Activated T-helper 1 cell treated with anti-CD3 and anti-CD28 coated beads, Interleukin-2, amount 50 U/mL, for 16 hours (primary cell): ENCODE measurements at regions not wholly inside any gene's neighbourhood (a gene's known extent, or its start where the extent isn't known, plus 50 kb on each side); places are given as distances from the start of the nearest gene placed in this dataset.
"Not testable (repeated sequence)": the region's sequence is repeated elsewhere in the genome, so short reads cannot be mapped to it uniquely, and the experiment has no call there.

Experiments
- DNase-seq, 2 donors: peaks; one replicate each; pipeline ENCODE4 v3.0.0-alpha.2; 2020; ENCODE audit warnings: low read depth in 1 of 2, low spot score in 1 of 2

GRCh38 chr9:106041920-106042319 is 347.6 kb downstream of the TMEM38B start:
- not testable (repeated sequence) for DNase-seq

GRCh38 chr9:106051545-106051944 is 357.2 kb downstream of the TMEM38B start:
- DNase-seq: no peak

- no peak for DNase-seq
These were observed 357.8 kb downstream of the TMEM38B start for GRCh38 chr9:106052166-106052565.

- no peak for DNase-seq
These were observed 358.4 kb downstream of the TMEM38B start for GRCh38 chr9:106052735-106053134.

- no peak for DNase-seq
These were observed 362.0 kb downstream of the TMEM38B start for GRCh38 chr9:106056328-106056727.

GRCh38 chr9:106058460-106058859 is 364.1 kb downstream of the TMEM38B start:
- no peak for DNase-seq

- DNase-seq: no peak
These were observed 365.5 kb downstream of the TMEM38B start for GRCh38 chr9:106059886-106060285.

- DNase-seq: no peak
These were observed 366.5 kb downstream of the TMEM38B start for GRCh38 chr9:106060885-106061284.

GRCh38 chr9:106062250-106062649 is 367.9 kb downstream of the TMEM38B start:
- no peak for DNase-seq

- DNase-seq: no peak
These were observed 370.8 kb downstream of the TMEM38B start for GRCh38 chr9:106065136-106065535.

GRCh38 chr9:106065579-106066214 is 371.4 kb downstream of the TMEM38B start:
- no peak for DNase-seq

- DNase-seq: no peak
These were observed 372.7 kb downstream of the TMEM38B start for GRCh38 chr9:106066940-106067524.

- DNase-seq: no peak
These were observed 374.9 kb downstream of the TMEM38B start for GRCh38 chr9:106069241-106069640.

- DNase-seq: no peak
These were observed 378.1 kb downstream of the TMEM38B start for GRCh38 chr9:106072421-106072820.

- DNase-seq: no peak
These were observed 379.7 kb downstream of the TMEM38B start for GRCh38 chr9:106074006-106074405.

- no peak for DNase-seq
These were observed 381.1 kb downstream of the TMEM38B start for GRCh38 chr9:106075236-106075959.

- no peak for DNase-seq
These were observed 381.6 kb downstream of the TMEM38B start for GRCh38 chr9:106075960-106076327.

- DNase-seq: no peak
These were observed 382.4 kb downstream of the TMEM38B start for GRCh38 chr9:106076711-106077110.

- no peak for DNase-seq
These were observed 383.4 kb downstream of the TMEM38B start for GRCh38 chr9:106077731-106078130.

GRCh38 chr9:106082621-106083020 is 388.3 kb downstream of the TMEM38B start:
- no peak for DNase-seq

- DNase-seq: no peak
These were observed 390.4 kb downstream of the TMEM38B start for GRCh38 chr9:106084702-106085101.

GRCh38 chr9:106085479-106085878 is 391.1 kb downstream of the TMEM38B start:
- no peak for DNase-seq

- DNase-seq: no peak
These were observed 397.7 kb downstream of the TMEM38B start for GRCh38 chr9:106092083-106092482.
